ENCODE measurements at regions not wholly inside any gene's neighbourhood (a gene's known extent, or its start where the extent isn't known, plus 50 kb on each side); places are given as distances from the start of the nearest gene placed in this dataset.

DNA sequence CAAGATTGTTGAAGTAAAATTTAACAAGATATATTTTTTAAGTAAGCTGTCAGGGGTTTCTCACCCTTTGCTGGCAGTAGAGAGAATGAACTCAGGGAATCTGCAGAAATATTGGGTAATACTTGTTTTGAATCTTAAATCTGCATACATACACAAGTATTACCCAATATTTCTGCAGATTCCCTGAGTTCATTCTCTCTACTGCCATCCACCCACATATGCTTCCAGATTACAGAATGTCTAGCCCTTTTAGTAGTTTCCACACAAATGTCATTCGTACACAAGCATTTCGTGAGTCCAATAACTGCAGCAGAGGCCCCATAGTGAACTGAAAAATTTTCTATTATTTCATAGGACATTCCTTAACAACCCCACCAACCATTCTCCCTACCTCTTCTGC lies 69.6 kb upstream of the TNFRSF21 start:
- Mint-ChIP-seq H3K4me3 (ENCODE audit: unreplicated experiment) (no peak overlapping the region), H3K27ac (ENCODE audit: unreplicated experiment) (no peak overlapping the region), H3K9me3 (ENCODE audit: unreplicated experiment) (peaks cover 2% of the 10 kb centered on the region), H3K27me3 (ENCODE audit: unreplicated experiment) (peaks cover 4% of the 10 kb centered on the region), H3K36me3 (ENCODE audit: unreplicated experiment) (peaks cover 4% of the 10 kb centered on the region), H3K4me1 (ENCODE audit: low read depth, unreplicated experiment) (no peaks in the 10 kb centered on the region)
- TF ChIP-seq, protein P1, sequence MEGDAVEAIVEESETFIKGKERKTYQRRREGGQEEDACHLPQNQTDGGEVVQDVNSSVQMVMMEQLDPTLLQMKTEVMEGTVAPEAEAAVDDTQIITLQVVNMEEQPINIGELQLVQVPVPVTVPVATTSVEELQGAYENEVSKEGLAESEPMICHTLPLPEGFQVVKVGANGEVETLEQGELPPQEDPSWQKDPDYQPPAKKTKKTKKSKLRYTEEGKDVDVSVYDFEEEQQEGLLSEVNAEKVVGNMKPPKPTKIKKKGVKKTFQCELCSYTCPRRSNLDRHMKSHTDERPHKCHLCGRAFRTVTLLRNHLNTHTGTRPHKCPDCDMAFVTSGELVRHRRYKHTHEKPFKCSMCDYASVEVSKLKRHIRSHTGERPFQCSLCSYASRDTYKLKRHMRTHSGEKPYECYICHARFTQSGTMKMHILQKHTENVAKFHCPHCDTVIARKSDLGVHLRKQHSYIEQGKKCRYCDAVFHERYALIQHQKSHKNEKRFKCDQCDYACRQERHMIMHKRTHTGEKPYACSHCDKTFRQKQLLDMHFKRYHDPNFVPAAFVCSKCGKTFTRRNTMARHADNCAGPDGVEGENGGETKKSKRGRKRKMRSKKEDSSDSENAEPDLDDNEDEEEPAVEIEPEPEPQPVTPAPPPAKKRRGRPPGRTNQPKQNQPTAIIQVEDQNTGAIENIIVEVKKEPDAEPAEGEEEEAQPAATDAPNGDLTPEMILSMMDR (IDR thresholded peaks at IDR 0.05; ENCODE audit: partially characterized antibody, unreplicated experiment), result no peak
- no peak for DNase-seq

DNA sequence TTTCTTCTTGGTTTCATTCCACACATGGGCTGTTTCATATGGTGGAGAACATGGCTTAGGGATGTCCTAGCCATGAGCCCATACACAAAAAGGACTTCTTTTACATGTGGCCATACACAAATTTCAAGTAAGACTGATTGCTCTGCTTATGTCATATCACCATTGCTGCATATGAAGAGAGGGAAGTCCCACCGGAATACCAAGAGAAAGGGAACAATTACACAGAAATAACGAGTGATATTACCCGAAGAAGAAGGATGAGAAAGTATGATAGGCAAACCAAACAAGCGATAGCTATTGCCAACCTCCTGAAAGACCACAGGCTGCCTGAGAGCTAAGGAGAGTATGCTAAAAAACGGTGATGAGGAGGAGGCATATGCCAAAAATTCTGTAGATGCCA lies 70.5 kb upstream of the TNFRSF21 start:
- TF ChIP-seq, protein P1 (IDR thresholded peaks at IDR 0.05; ENCODE audit: partially characterized antibody, unreplicated experiment), result no peak
- no peaks in the 10 kb centered on the region for H3K4me1 Mint-ChIP-seq (ENCODE audit: low read depth, unreplicated experiment)
- no peak for DNase-seq
- H3K27ac Mint-ChIP-seq (ENCODE audit: unreplicated experiment), result no peak overlapping the region
- peaks cover 4% of the 10 kb centered on the region for H3K36me3 Mint-ChIP-seq (ENCODE audit: unreplicated experiment)
- peaks cover 4% of the 10 kb centered on the region for H3K27me3 Mint-ChIP-seq (ENCODE audit: unreplicated experiment)
- H3K4me3 Mint-ChIP-seq (ENCODE audit: unreplicated experiment), result no peak overlapping the region
- peaks cover 2% of the 10 kb centered on the region for H3K9me3 Mint-ChIP-seq (ENCODE audit: unreplicated experiment)

DNA sequence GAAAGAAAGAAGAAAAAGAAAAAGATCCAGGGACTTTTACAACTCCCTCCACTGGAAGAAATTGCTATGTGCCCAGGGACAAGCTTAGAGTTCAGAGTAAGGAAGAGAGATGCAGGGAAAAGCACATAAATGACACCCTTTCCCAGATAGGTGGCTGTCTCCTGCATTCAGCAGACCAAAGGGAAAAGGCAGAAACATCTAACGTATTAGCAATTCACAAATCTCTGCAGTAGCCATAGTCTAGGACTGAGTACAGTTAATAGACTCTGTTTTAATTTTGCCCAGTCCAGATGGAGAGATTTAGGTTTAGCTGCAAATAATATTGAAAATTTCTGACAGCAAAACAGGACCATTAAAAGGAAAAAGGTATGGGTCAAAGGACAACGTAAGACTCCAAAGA lies 71.3 kb upstream of the TNFRSF21 start:
- no peaks in the 10 kb centered on the region for H3K4me1 Mint-ChIP-seq (ENCODE audit: low read depth, unreplicated experiment)
- peaks cover 4% of the 10 kb centered on the region for H3K27me3 Mint-ChIP-seq (ENCODE audit: unreplicated experiment)
- TF ChIP-seq, protein P1 (IDR thresholded peaks at IDR 0.05; ENCODE audit: partially characterized antibody, unreplicated experiment), result no peak
- H3K4me3 Mint-ChIP-seq (ENCODE audit: unreplicated experiment), result no peak overlapping the region
- no peak for DNase-seq
- H3K36me3 Mint-ChIP-seq (ENCODE audit: unreplicated experiment), result peaks cover 4% of the 10 kb centered on the region
- peaks cover 2% of the 10 kb centered on the region for H3K9me3 Mint-ChIP-seq (ENCODE audit: unreplicated experiment)
- H3K27ac Mint-ChIP-seq (ENCODE audit: unreplicated experiment), result no peak overlapping the region

DNA sequence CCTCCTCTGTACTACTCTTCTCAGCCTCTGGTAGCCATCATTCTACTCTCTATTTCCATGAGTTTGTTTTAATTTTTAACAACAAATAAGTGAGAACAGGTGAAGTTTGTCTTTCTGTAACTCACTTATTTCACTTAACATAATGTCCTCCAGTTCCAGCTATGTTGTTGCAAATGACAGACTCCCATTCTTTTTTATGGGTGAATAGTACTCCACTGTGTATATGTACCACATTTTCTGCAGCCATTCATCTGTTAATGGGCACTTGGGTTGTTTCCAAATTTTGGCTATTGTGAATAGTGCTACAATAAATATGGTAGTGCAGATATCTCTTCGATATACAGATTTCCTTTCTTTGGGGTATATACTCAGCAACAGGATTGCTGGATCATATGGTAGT lies 73.7 kb upstream of the TNFRSF21 start:
- peaks cover 3% of the 10 kb centered on the region for H3K36me3 Mint-ChIP-seq (ENCODE audit: unreplicated experiment)
- no peak overlapping the region for H3K4me3 Mint-ChIP-seq (ENCODE audit: unreplicated experiment)
- DNase-seq, result no peak
- H3K4me1 Mint-ChIP-seq (ENCODE audit: low read depth, unreplicated experiment), result no peaks in the 10 kb centered on the region
- TF ChIP-seq, protein P1 (IDR thresholded peaks at IDR 0.05; ENCODE audit: partially characterized antibody, unreplicated experiment), result no peak
- peaks cover 2% of the 10 kb centered on the region for H3K9me3 Mint-ChIP-seq (ENCODE audit: unreplicated experiment)
- H3K27me3 Mint-ChIP-seq (ENCODE audit: unreplicated experiment), result no peaks in the 10 kb centered on the region
- H3K27ac Mint-ChIP-seq (ENCODE audit: unreplicated experiment), result no peak overlapping the region

DNA sequence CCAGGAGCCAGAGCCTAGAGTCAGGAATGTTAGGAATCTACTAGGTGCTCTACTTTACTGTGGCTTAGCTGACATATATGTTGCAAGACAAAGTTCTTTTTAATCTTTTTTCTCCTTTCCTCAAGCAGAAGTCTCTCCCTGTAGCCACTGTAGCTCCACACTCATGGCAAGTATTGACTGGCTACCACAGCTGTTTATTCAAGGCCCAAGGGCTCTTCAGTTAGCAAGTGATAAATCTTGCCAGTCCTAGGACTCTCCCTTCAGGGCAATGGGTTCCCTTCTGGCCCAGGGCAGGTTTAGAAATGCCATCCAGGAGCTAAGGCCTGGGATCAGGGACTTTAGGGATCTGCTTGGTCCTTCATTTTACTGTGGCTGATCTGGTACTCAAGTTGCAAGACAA lies 82.0 kb upstream of the TNFRSF21 start:
- DNase-seq, result no peak
- peaks cover 12% of the 10 kb centered on the region for H3K36me3 Mint-ChIP-seq (ENCODE audit: unreplicated experiment)
- H3K27me3 Mint-ChIP-seq (ENCODE audit: unreplicated experiment), result peaks cover 2% of the 10 kb centered on the region
- peaks cover 6% of the 10 kb centered on the region for H3K9me3 Mint-ChIP-seq (ENCODE audit: unreplicated experiment)
- no peaks in the 10 kb centered on the region for H3K4me1 Mint-ChIP-seq (ENCODE audit: low read depth, unreplicated experiment)
- H3K27ac Mint-ChIP-seq (ENCODE audit: unreplicated experiment), result no peak overlapping the region
- no peak overlapping the region for H3K4me3 Mint-ChIP-seq (ENCODE audit: unreplicated experiment)
- TF ChIP-seq, protein P1 (IDR thresholded peaks at IDR 0.05; ENCODE audit: partially characterized antibody, unreplicated experiment), result no peak
